ENCODE measurements at regions not wholly inside any gene's neighbourhood (a gene's known extent, or its start where the extent isn't known, plus 50 kb on each side); places are given as distances from the start of the nearest gene placed in this dataset.
"Not testable (repeated sequence)": the region's sequence is repeated elsewhere in the genome, so short reads cannot be mapped to it uniquely, and the experiment has no call there.

DNA sequence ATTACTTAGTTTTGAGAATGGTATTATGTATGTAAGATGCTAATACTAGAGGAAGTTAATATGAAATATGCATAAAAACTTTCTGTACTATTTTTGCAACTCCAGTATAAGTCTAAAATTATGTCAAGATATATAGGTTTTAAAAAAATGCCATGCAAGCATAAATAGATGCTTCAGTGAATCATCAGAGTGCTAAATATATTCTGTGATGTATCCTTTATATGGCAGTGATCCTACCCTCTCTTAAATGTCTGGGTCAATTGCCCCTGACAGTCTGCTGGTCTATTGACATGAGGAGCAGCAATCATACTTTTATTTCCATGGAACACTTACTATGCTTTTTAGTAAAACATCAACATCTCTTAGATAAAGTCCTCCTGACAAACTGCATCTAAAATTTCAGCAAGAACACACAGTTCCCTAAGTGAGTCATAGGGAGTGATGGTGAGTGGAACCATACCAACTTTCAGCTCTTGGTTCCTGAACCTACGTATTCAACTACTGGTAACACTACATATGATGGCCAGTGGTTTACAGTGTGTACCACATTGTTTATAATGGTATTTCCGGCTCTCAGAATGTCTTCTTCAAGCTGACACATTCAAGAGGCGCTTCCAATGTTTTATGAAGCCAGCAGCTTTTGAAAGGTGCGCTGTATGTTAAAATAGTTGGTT is 928.7 kb upstream of the GJE1 start:
- Histone ChIP-seq H3K27me3 (no peaks in the 10 kb centered on the region), H3K9me3 (no peaks in the 10 kb centered on the region), H3K4me1 (no peaks in the 10 kb centered on the region), H3K36me3 (no peaks in the 10 kb centered on the region), H3K4me3 (no peak overlapping the region), H3K27ac (no peak overlapping the region)
- intact Hi-C loops (cut with DNase I), result no loop called here
- 84 to 86% methylated on average over 4 of the region's 4 CpGs for WGBS, 2 donors
- DNase-seq, result no peak
- TF ChIP-seq POLR2A (IDR thresholded peaks at IDR 0.05), result no peak
- TF ChIP-seq, protein P1, sequence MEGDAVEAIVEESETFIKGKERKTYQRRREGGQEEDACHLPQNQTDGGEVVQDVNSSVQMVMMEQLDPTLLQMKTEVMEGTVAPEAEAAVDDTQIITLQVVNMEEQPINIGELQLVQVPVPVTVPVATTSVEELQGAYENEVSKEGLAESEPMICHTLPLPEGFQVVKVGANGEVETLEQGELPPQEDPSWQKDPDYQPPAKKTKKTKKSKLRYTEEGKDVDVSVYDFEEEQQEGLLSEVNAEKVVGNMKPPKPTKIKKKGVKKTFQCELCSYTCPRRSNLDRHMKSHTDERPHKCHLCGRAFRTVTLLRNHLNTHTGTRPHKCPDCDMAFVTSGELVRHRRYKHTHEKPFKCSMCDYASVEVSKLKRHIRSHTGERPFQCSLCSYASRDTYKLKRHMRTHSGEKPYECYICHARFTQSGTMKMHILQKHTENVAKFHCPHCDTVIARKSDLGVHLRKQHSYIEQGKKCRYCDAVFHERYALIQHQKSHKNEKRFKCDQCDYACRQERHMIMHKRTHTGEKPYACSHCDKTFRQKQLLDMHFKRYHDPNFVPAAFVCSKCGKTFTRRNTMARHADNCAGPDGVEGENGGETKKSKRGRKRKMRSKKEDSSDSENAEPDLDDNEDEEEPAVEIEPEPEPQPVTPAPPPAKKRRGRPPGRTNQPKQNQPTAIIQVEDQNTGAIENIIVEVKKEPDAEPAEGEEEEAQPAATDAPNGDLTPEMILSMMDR (IDR thresholded peaks at IDR 0.05), result no peak

- H3K4me1 ChIP-seq, result no peaks in the 10 kb centered on the region
- no peak for DNase-seq
- H3K9me3 ChIP-seq, result no peaks in the 10 kb centered on the region
- no peak overlapping the region for H3K27ac ChIP-seq
- no peaks in the 10 kb centered on the region for H3K27me3 ChIP-seq
- intact Hi-C loops (cut with DNase I), result no loop called here
- 73 to 86% methylated on average over 4 of the region's 4 CpGs for WGBS, 2 donors
- TF ChIP-seq, protein P1 (IDR thresholded peaks at IDR 0.05), result no peak
- no peak for TF ChIP-seq POLR2A (IDR thresholded peaks at IDR 0.05)
- no peaks in the 10 kb centered on the region for H3K36me3 ChIP-seq
- no peak overlapping the region for H3K4me3 ChIP-seq
These were observed 930.1 kb upstream of the GJE1 start for GRCh38 chr6:141202626-141203025.

GRCh38 chr6:141199074-141199473 is 933.7 kb upstream of the GJE1 start:
- TF ChIP-seq, protein P1 (IDR thresholded peaks at IDR 0.05), result no peak
- no peak for TF ChIP-seq POLR2A (IDR thresholded peaks at IDR 0.05)
- Histone ChIP-seq H3K4me3 (no peak overlapping the region), H3K9me3 (no peaks in the 10 kb centered on the region), H3K4me1 (no peaks in the 10 kb centered on the region), H3K27me3 (no peaks in the 10 kb centered on the region), H3K27ac (peak overlapping the region in 1 of 4 donors; percentile 4), H3K36me3 (no peaks in the 10 kb centered on the region)
- intact Hi-C loops (cut with DNase I), result no loop called here
- DNase-seq, result no peak
- WGBS, 2 donors, result 50 to 75% methylated on average over 1 of the region's 1 CpG

DNA sequence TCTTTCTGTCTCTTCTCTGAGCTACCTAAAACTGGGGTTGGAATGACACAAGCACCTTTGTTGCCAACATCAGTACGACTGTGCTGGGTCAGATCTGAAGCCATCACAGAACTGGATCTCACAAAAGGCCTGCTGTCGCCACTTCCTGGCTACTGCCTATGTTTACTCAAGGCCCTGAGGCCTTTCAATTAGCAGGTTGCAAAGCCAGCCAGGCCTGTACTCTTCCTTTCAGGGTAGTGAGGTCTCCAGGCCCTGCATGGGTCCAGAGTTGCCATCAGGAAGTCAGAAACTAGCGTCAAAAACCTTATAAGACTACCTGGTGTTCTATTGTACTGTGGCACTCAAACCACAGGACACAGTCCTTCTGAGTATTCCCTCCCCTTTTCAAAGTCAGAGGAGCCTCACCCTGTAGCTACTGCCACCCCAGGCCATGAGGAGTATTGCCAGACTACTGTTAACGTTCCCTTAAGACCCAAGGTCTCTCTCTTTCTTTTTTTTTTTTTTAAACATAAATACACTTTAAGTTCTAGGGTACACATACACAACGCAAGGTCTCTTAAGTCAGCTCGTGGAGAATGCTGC is 937.4 kb upstream of the GJE1 start:
- no peaks in the 10 kb centered on the region for H3K4me1 ChIP-seq
- H3K27ac ChIP-seq, result no peak overlapping the region
- H3K9me3 ChIP-seq, result peaks cover 0 to 9% (median 0%) of the 10 kb centered on the region in 3 donors
- no peak overlapping the region for H3K4me3 ChIP-seq
- 74 to 78% methylated on average over 5 to 6 of the region's 6 CpGs for WGBS, 2 donors
- no peak for TF ChIP-seq POLR2A (IDR thresholded peaks at IDR 0.05)
- TF ChIP-seq, protein P1 (IDR thresholded peaks at IDR 0.05), result no peak
- no peaks in the 10 kb centered on the region for H3K36me3 ChIP-seq
- DNase-seq, result no peak
- H3K27me3 ChIP-seq, result no peaks in the 10 kb centered on the region
- intact Hi-C loops (cut with DNase I), result no loop called here

GRCh38 chr6:141183368-141183767 is 949.4 kb upstream of the GJE1 start:
- 73% methylated on average over 4 of the region's 9 CpGs; no CpG with 5 or more reads in 1 of the 2 donors for WGBS, 2 donors
- TF ChIP-seq, protein P1 (IDR thresholded peaks at IDR 0.05), result no peak
- DNase-seq, result no peak

DNA sequence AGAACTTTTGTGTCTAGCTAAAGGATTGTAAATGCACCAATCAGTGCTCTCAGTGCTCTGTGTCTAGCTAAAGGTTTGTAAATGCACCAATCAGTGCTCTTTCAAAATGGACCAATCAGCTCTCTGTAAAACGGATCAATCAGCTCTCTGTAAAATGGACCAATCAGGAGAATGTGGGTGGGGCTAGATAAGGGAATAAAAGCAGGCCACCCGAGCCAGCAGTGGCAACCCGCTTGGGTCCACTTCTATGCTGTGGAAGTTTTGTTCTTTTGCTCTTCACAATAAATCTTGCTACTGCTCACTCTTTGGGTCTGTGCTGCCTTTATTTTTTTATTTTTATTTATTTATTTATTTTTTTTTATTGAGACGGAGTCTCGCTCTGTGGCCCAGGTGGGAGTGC is 957.3 kb upstream of the GJE1 start:
- H3K27ac ChIP-seq; H3K27me3 ChIP-seq; DNase-seq; H3K4me1 ChIP-seq; H3K36me3 ChIP-seq; H3K4me3 ChIP-seq; intact Hi-C loops (cut with DNase I); H3K9me3 ChIP-seq: not testable (repeated sequence)
- WGBS, 2 donors, result 89 to 91% methylated on average over 5 of the region's 5 CpGs

More at GRCh38 chr6:141183368-141183767, 949.4 kb upstream of the GJE1 start:
- H3K27ac ChIP-seq, result no peak overlapping the region
- no peaks in the 10 kb centered on the region for H3K27me3 ChIP-seq
- intact Hi-C loops (cut with DNase I), result no loop called here
- H3K9me3 ChIP-seq, result peaks cover 0 to 15% (median 6%) of the 10 kb centered on the region in 3 donors
- H3K36me3 ChIP-seq, result no peaks in the 10 kb centered on the region
- no peaks in the 10 kb centered on the region for H3K4me1 ChIP-seq
- H3K4me3 ChIP-seq, result no peak overlapping the region
